Heart left ventricle (tissue), 13 donors: ENCODE measurements at regions not wholly inside any gene's neighbourhood (a gene's known extent, or its start where the extent isn't known, plus 50 kb on each side); places are given as distances from the start of the nearest gene placed in this dataset.

Experiments used
- POLR2A ChIP-seq, 2 donors: fragments of 450-650 bp; IDR thresholded peaks; one replicate each; pipeline ENCODE4 v1.6.1; 2017; ENCODE audit warnings: antibody characterized with exemption in 2 of 2, mild to moderate bottlenecking in 2 of 2, moderate library complexity in 2 of 2
- TF ChIP-seq, protein P1 (sequence below), 12 donors: fragments of 200-600 bp; sonication (generic) in 4 of 12; IDR thresholded peaks; one replicate each; pipeline versions ENCODE4 v1.5.0 to v1.8.0; 2018 to 2022; ENCODE audit warnings: antibody characterized with exemption in 12 of 12, mild to moderate bottlenecking in 5 of 12
- donor health status: ischemic (EF 13 %, LVEDD 7.1; RV severe dilation, severe dysfunction).
- donor health status: DM: no; HTN: yes; CAD: no.
- donor health status: DM: no; HTN: no; CAD: no.
- donor health status: ischemic (EF 25% LVEDD 6.9; RV normal size, moderate dysfunction).
- donor health status: ischemic (EF 25% LVEDD 5.7; RV mildly dilated, moderate dysfunction).
- donor health status: ischemic (EF 35%, LVEDD 5.7; RV mildly dilated, moderate dysfunction).
- donor health status: nonischemic (EF 11% LVEDD 7.7; RV severe dilation, severe dysfunction).
- donor health status: DM: yes; HTN: yes; CAD: no.
- donor health status: PGD.
- donor health status: ischemic (EF 29% LVEDD 5.4; RV normal size, mild dysfunction).
- donor health status: nonischemic (EF 23%, LVEDD 6.1; RV moderate dilation, normal function).

DNA sequence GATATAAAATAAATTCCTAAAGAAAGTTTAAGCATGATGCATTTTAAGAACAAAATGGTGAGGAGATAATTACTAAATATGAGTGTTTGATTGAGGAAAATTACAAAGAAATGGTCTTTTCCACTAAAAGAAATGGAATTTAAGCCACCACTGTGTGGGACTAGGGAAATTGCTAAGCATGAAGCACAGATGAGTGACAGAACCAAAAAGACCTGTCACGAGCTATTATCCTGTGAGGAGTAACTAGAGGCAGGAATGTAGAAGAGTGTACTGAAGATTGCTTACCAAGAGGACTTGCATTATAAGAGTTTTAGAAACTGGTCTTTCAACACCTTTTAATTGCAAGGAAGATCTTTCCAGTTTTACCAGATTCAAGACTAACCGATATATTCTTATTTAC lies 193.6 kb upstream of the PRR16 start:
- TF ChIP-seq, protein P1, sequence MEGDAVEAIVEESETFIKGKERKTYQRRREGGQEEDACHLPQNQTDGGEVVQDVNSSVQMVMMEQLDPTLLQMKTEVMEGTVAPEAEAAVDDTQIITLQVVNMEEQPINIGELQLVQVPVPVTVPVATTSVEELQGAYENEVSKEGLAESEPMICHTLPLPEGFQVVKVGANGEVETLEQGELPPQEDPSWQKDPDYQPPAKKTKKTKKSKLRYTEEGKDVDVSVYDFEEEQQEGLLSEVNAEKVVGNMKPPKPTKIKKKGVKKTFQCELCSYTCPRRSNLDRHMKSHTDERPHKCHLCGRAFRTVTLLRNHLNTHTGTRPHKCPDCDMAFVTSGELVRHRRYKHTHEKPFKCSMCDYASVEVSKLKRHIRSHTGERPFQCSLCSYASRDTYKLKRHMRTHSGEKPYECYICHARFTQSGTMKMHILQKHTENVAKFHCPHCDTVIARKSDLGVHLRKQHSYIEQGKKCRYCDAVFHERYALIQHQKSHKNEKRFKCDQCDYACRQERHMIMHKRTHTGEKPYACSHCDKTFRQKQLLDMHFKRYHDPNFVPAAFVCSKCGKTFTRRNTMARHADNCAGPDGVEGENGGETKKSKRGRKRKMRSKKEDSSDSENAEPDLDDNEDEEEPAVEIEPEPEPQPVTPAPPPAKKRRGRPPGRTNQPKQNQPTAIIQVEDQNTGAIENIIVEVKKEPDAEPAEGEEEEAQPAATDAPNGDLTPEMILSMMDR (IDR thresholded peaks at IDR 0.05): no peak
- no peak for TF ChIP-seq POLR2A (IDR thresholded peaks at IDR 0.05)
